ENCODE measurements at regions not wholly inside any gene's neighbourhood (a gene's known extent, or its start where the extent isn't known, plus 50 kb on each side); places are given as distances from the start of the nearest gene placed in this dataset.

- DNase-seq: no peak
Measured at GRCh38 chr2:106572541-106573450, 85.6 kb downstream of the CD8B2 start.

GRCh38 chr2:106573773-106574172 is 86.6 kb downstream of the CD8B2 start:
- no peak for DNase-seq

- no peak for DNase-seq
Measured at GRCh38 chr2:106575955-106576354, 88.8 kb downstream of the CD8B2 start.

- no peak for DNase-seq
Measured at GRCh38 chr2:106577255-106577651, 90.1 kb downstream of the CD8B2 start.

DNA sequence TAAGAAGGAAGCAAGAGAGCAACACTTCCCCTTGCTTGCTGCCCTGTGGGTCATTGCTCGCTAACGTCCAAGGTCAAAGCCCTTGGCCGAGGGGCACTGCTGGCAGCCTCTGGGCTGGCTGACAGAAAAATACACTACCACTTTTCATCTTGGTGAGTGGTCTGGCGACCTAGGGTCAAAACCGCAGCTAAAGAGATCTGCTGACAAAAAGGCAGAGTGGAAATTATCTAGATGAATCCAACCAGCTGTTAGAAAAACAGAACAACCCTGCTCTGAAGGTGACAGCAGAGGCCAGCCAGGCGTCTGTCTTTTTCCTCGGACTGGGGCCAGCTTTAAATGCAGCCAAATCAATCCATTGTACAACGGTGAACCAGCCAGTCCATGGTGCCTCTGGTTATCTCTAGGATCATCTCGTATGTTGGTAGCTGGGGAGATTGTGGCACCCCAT is 92.6 kb downstream of the CD8B2 start:
- no peak for DNase-seq

DNA sequence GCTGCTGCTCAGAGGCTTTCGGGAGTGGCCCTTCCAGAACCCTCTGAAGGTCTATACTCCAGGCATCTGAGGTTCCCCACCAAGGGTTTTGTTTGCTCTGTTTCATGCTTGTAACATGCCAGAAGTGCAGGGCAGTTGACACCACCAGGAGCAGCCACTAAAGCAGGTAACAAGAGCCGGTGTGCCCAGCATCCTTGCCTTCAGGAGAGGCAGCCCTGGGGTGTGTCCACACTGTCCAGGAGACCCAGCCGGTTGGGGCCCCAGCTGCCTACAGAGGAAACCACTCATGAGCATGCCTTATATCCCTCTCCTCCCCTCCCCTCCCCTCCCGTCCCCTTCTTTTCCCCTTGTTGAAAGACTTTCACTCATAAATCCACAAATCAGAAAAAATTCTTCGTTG is 93.1 kb downstream of the CD8B2 start:
- DNase-seq: no peak

- DNase-seq: no peak
Measured at GRCh38 chr2:106581328-106581727, 94.2 kb downstream of the CD8B2 start.

GRCh38 chr2:106581755-106582147 is 94.6 kb downstream of the CD8B2 start:
- DNase-seq: no peak

DNA sequence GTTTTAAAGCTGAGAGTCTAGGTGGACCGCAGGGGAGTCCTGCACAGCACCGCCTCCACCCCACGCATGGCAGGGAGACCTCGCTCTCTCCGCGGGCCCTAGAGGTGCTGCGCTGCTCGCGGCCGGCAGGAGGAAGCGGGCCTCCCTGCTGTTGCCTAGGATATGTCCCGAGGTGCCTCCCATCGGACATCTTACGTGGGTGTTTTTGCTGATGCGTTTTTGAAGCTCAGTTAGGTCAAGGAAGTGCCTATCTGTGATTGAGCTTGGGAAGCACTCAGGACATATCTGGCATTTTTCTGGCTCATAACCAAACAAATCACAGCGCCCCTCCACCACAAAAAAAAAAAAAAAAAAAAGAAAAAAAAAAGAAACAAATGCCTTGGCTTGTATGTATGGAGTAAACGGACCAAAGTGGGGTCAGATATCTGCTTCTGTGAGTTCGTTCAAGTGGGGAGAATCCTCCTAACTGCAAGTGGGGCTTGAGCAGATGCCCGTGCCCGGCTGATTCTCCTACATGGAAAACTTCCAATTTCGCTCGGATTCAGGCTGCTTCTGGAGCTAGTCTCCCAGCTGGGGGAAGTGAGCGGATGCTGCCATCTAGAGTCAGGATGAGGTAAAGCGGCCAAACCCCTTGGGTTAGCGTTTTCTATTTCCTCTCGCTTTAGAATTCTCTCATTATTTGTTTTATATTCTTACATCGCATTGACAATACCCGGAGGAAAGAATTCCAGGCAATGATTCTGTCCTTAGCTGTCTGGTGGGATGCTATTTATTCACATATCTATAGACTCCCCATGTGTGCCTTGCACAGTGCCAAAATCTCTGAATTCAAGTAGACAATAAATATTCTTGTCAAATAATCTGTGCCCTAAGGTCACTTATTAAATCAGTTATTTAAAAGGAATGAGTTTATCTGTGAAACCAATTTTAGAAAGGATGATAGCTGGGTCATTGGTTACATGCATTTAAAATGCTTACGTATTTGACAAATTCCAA is 95.3 kb downstream of the CD8B2 start:
- DNase-seq: peak; percentile 49

GRCh38 chr2:106584304-106584954 is 97.3 kb downstream of the CD8B2 start:
- no peak for DNase-seq

DNA sequence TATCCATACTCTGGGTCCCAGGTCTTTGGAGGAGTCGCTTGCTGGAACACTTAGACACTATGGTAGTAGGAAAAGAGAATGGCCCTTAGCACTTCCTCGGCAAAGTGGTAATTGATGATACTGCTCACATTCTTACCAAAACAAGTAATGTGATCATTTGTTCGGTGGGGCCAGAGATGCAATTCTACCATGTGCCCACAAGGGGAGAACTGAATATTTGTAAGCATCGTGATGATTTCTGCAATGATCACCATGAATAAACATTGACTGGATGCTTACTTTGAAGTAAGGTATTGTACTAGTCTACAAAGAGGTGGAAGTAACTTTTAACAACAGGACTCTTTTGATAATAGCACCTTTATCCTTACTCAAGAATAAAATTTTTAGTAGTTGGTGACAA is 109.7 kb downstream of the CD8B2 start:
- DNase-seq: no peak

DNA sequence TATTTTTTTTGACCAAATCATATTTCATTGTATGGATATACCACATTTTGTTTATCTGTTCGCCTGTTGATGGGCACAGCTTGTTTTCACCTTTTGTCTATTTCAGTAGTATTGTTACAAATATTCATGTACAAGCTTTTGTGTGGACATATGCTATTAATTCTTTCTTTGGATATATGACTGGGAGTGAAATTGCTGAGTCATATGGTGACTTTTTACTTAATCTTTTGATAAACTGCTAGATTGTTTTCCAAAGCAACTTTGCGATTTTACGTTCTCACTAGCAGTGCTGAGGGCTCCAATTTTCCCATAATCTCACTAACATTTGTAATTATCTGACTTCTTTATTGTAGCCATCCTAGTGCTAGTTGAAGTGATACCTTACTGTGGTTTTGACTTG is 112.4 kb downstream of the CD8B2 start:
- DNase-seq: no peak

DNA sequence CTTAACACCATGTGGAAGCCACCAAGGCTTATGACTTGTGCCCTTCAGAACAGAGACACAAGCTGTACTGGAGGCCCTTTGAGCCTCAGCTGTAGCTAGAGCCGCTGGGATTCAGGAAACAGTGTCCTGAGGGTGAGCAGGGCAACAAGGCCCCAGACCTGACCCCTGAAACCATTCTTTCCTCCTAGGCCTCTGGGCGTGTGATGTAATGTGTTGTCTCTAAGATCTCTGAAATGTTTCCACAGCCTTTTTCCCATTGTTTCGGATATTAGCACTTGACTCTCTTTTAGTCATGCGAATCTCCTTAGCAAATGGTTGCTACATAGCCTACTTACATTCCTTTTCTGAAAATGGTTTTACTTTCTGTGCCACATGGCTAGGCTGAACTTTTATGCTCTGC is 114.9 kb downstream of the CD8B2 start:
- DNase-seq: no peak

DNA sequence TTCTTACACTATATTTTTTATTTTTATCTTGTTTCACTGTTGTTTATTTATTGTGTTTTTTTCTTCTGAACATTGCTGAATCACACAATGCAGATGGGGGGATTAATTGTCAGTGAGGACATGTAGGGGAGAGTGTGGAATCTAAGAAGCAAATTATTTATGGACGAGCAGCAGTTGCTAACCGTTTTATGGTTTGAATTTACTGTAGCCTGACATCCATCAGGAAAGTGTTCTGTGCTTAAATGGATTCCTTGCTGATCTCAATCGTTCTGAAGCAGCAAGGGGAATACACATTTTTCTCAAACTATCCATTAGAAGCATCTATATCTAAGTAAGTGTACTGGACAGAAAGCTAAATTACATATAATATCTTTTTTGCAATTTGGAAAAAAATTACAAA is 119.5 kb downstream of the CD8B2 start:
- DNase-seq: no peak

DNA sequence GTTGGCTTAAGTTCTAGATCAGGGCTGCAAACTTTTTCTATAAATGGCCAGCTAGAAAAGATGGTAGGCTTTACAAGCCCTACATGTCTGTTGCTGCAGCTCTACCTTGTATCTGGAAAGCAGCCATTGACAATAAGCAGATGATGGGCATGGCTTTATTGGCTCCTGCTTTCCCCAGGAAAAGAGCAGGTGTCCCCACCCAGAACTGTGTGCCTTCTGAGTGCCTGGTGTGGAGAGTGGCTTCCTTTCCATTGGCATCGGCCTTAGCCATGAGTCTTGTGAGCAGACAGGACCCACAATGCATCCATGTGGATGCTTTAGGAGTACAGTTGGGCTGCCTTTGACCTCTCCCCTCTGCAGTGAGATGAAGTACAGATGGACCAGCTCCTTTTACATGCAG is 120.2 kb downstream of the CD8B2 start:
- no peak for DNase-seq

DNA sequence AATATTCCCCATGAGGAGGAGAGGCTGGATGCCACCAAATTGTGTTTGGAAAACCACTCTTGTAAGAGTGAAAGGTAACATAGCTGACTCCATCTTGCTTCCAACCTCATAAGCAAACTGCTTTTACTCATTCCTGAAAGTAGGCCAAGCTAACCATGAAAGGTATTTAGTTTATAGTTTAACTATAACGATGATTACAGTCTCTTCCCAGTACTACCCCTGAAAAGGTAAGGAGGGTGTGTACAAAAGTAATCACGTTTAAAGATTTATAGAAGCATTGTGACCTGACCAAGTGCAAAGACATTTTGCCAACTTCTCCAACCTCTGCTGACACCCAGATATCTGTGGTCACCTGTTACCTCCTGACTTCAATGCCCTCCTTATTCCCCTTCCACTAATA is 122.6 kb downstream of the CD8B2 start:
- DNase-seq: no peak

GRCh38 chr2:106614511-106615291 is 127.5 kb downstream of the CD8B2 start:
- DNase-seq: no peak

- no peak for DNase-seq
Measured at GRCh38 chr2:106618614-106619013, 131.4 kb downstream of the CD8B2 start.

DNA sequence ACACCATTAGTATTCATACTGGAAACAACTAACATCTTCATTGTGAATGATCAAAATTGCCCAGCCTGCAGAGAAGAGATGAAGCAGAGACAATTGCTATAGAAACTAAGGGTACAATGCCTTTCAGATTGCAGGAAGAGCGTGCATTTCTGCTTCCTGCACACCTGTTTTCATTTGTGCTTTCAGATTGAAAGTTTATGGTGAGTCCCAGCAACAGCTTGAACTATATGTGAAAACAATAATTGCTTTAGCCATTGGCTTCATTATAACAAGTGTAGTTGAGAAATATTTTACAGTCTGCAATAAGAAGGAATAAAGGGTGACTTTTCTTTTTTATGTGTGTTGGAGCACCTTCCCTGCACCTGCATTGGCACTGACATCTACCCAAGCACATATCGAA is 136.3 kb downstream of the CD8B2 start:
- no peak for DNase-seq

DNA sequence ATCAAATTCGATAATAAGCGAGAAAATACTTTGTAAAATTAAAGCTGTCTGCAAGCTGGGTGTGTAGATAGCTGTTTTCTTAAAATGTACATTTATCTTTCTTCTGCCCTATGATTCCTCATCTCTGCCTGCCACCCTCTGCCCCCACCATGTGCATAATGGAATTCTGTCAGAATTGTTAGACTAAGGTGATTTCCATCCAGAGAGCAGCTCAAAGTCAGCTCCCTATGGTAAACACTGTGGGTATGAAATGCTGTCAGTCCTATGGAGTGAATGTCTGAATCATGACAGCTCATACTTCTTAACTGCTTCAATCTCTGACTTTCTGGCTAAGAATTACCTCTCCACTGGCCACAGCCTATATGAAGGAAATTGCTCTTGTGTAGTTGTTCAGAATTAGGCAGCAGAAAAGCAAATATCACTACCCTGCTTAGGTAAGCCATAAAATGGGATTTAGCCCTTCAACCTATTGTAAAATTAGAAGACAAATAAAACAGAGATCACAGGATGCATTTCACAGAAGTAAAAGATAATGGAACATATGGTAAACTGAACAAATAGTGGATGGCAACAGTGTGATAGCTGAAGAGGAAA is 137.7 kb downstream of the CD8B2 start:
- DNase-seq: no peak

DNA sequence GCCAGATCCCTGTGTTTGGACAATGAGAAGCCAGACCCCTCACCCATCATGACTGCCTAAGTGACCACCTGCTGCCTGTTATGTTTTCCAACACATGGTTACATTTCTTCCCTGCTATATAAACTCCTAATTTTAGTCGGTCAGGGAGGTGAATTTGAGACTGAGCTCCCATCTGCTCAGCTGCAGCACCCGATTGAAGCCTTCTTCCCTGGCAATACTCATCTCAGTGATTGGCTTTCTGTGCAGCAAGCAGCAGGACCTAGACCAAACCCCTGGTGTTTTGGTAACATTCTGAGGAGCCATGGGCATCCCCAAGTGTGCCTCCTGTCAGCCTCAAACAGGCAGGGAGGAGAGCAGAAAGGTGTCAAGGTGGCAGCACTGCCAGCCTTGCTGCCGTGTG is 141.2 kb downstream of the CD8B2 start:
- no peak for DNase-seq

- DNase-seq: no peak
Measured at GRCh38 chr2:106629981-106630380, 142.8 kb downstream of the CD8B2 start.

Measured in NCI-H1436 (cell line).